Stimulated activated CD4-positive, alpha-beta T cell treated with anti-CD3 and anti-CD28 coated beads, TNF-alpha, amount 100 ng/mL, for 48 hours (primary cell): ENCODE measurements at regions not wholly inside any gene's neighbourhood (a gene's known extent, or its start where the extent isn't known, plus 50 kb on each side); places are given as distances from the start of the nearest gene placed in this dataset.

Experiments
- DNase-seq, 3 donors: peaks; one replicate each; pipeline ENCODE4 v3.0.0-alpha.2; 2020; ENCODE audit warnings: low read depth in 3 of 3

GRCh38 chr2:173764094-173764493, 201.1 kb downstream of the SP3 start:
- no peak for DNase-seq

- no peak for DNase-seq
Measured at GRCh38 chr2:173766537-173767289, 198.5 kb downstream of the SP3 start.

- no peak for DNase-seq
Measured at GRCh38 chr2:173770947-173771678, 194.1 kb downstream of the SP3 start.

- DNase-seq: no peak
Measured at GRCh38 chr2:173772205-173772604, 193.0 kb downstream of the SP3 start.

GRCh38 chr2:173773076-173773475, 192.1 kb downstream of the SP3 start:
- DNase-seq: no peak

GRCh38 chr2:173775440-173775839, 189.7 kb downstream of the SP3 start:
- DNase-seq: no peak

GRCh38 chr2:173782681-173783080, 182.5 kb downstream of the SP3 start:
- DNase-seq: no peak

- DNase-seq: no peak
Measured at GRCh38 chr2:173783382-173783781, 181.8 kb downstream of the SP3 start.

GRCh38 chr2:173785813-173786212, 179.4 kb downstream of the SP3 start:
- DNase-seq: no peak

GRCh38 chr2:173791502-173791901, 173.7 kb downstream of the SP3 start:
- DNase-seq: no peak

- DNase-seq: no peak
Measured at GRCh38 chr2:173792166-173792565, 173.0 kb downstream of the SP3 start.

GRCh38 chr2:173792741-173793140, 172.4 kb downstream of the SP3 start:
- no peak for DNase-seq

GRCh38 chr2:173793709-173794565, 171.2 kb downstream of the SP3 start:
- no peak for DNase-seq

GRCh38 chr2:173797586-173798263, 167.4 kb downstream of the SP3 start:
- DNase-seq: no peak

GRCh38 chr2:173802518-173802917, 162.7 kb downstream of the SP3 start:
- no peak for DNase-seq

GRCh38 chr2:173803449-173803848, 161.7 kb downstream of the SP3 start:
- no peak for DNase-seq

GRCh38 chr2:173806761-173807160, 158.4 kb downstream of the SP3 start:
- DNase-seq: no peak

GRCh38 chr2:173808718-173809117, 156.5 kb downstream of the SP3 start:
- no peak for DNase-seq

GRCh38 chr2:173812321-173812720, 152.9 kb downstream of the SP3 start:
- DNase-seq: no peak

GRCh38 chr2:173814306-173814705, 150.9 kb downstream of the SP3 start:
- DNase-seq: no peak

GRCh38 chr2:173815772-173816171, 149.4 kb downstream of the SP3 start:
- no peak for DNase-seq

GRCh38 chr2:173817582-173817981, 147.6 kb downstream of the SP3 start:
- no peak for DNase-seq
